Osteocyte (in vitro differentiated cells): ENCODE measurements at regions not wholly inside any gene's neighbourhood (a gene's known extent, or its start where the extent isn't known, plus 50 kb on each side); places are given as distances from the start of the nearest gene placed in this dataset.

Source experiments
- DNase-seq: peaks from one replicate; pipeline ENCODE4 v3.0.0; 2021; ENCODE audit warnings: mixed read lengths; ENCODE audit not compliant: unreplicated experiment; ENCODE audit errors: extremely low spot score
- H3K27ac Mint-ChIP-seq: one replicate; pipeline ENCODE4 v1.8.0; 2021; ENCODE audit warnings: mild to moderate bottlenecking, mixed read lengths; ENCODE audit not compliant: unreplicated experiment
- H3K27me3 Mint-ChIP-seq: one replicate; pipeline ENCODE4 v1.8.0; 2021; ENCODE audit warnings: mixed read lengths; ENCODE audit not compliant: unreplicated experiment
- H3K36me3 Mint-ChIP-seq: one replicate; pipeline ENCODE4 v1.8.0; 2021; ENCODE audit warnings: mixed read lengths; ENCODE audit not compliant: unreplicated experiment
- H3K4me1 Mint-ChIP-seq: one replicate; pipeline ENCODE4 v1.8.0; 2021; ENCODE audit warnings: mixed read lengths; ENCODE audit not compliant: unreplicated experiment
- H3K4me3 Mint-ChIP-seq: one replicate; pipeline ENCODE4 v1.8.0; 2021; ENCODE audit warnings: mild to moderate bottlenecking, moderate library complexity, mixed read lengths; ENCODE audit not compliant: unreplicated experiment
- H3K9me3 Mint-ChIP-seq: one replicate; pipeline ENCODE4 v1.8.0; 2021; ENCODE audit warnings: mixed read lengths; ENCODE audit not compliant: unreplicated experiment
- TF ChIP-seq, protein P1 (sequence below): fragments of 200-600 bp; sonication (generic); IDR thresholded peaks from 2 replicates; pipeline ENCODE4 v1.5.0; 2021; ENCODE audit warnings: antibody characterized with exemption, mild to moderate bottlenecking, moderate library complexity

DNA sequence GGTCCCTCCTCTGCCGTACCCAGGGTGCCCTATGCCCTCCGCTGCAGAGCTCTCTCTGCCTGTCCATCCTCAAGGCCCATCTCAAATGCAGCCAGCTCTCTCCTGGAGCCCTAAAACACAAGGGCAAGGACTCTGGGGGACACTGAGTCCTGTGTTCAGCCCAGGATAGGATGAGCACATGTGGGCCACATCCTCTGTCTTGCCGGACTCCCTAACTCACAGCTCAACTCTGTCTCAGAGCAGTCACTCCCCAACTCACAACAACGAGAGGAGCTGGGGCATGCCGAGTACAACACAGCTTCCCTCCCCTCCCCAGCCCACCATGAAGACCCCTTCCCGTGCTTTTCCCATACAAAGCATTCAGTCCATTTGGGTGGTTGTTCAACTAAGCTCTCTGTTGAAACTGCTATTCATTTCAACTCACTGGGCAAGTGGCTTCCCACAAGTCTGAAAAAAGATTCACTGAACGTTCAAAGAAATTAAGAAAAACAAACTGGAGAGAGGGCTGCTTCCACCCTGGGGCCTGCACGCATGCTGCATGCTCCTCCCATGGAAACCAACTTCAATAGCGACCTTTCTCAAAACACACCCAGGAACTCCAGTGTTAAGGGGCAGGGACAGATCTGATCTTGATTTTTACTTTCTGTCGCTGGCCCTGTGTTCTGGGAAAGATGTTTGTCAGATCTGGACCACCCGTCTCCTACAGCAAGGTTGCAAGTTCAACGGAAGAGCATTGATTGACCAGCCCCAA lies 124.3 kb upstream of the IGF1R start:
- Mint-ChIP-seq H3K4me1 (peaks cover 14% of the 10 kb centered on the region), H3K9me3 (no peaks in the 10 kb centered on the region), H3K36me3 (no peaks in the 10 kb centered on the region), H3K27ac (no peak overlapping the region), H3K27me3 (peaks cover 13% of the 10 kb centered on the region), H3K4me3 (no peak overlapping the region)
- DNase-seq: no peak
- TF ChIP-seq, protein P1, sequence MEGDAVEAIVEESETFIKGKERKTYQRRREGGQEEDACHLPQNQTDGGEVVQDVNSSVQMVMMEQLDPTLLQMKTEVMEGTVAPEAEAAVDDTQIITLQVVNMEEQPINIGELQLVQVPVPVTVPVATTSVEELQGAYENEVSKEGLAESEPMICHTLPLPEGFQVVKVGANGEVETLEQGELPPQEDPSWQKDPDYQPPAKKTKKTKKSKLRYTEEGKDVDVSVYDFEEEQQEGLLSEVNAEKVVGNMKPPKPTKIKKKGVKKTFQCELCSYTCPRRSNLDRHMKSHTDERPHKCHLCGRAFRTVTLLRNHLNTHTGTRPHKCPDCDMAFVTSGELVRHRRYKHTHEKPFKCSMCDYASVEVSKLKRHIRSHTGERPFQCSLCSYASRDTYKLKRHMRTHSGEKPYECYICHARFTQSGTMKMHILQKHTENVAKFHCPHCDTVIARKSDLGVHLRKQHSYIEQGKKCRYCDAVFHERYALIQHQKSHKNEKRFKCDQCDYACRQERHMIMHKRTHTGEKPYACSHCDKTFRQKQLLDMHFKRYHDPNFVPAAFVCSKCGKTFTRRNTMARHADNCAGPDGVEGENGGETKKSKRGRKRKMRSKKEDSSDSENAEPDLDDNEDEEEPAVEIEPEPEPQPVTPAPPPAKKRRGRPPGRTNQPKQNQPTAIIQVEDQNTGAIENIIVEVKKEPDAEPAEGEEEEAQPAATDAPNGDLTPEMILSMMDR: no peak

DNA sequence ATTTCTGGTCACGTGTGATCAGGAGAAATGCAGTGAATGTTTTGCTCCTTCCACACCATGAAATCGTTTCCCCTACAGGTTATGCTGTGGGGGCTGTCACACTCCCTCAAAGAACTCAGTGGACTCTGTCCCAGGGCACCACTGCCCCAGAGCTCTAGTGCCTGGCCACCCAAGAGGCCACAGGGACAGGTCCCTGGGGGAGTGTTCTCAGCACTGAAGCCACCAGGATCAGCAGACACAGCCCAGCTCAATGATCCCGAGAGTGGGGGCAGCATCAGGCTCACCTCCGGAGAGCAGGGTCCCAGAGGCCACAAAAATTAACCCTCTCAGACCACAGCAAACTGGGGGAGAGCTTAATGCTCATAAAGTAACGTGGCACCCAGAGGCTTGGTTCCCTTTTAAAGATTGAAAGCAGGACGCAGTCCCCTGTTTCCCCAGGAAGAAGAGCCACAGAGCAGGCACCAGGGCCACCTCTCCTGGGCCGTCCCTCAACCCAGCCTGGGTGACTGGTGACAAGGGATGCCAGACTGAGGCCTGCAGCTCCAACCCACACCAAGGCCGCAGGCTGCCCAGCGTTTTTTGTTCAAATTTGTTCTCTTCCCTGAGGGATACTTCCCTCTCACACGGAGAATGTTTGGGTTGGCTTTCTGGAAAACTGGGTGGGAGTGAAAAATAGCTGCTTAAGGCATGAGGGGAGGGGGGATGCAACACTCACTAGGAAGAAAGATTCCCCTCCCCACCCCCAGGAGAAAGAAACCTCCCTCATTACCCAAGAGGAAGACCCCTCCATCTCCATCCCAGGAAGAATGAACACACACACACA lies 123.3 kb upstream of the IGF1R start:
- Mint-ChIP-seq H3K27me3 (peaks cover 22% of the 10 kb centered on the region), H3K36me3 (peaks cover 1% of the 10 kb centered on the region)

DNA sequence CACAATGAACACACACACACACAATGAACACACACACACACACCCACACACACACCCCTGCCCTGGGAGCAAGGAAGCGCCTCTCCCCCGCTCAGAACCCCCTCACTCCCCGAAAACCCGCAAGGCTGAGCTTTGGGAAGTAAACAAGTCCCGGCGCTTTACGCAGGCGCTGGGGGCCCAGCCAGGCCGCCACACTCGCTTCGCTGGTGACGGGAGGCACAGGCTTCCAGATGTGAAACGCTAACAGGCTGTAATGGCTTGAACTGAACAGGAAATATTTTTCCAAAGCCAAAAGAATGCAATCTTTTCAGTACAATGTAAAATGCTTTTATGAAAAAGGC lies 122.7 kb upstream of the IGF1R start:
- H3K4me1 Mint-ChIP-seq: peaks cover 7% of the 10 kb centered on the region
- peaks cover 28% of the 10 kb centered on the region for H3K27me3 Mint-ChIP-seq
- H3K9me3 Mint-ChIP-seq: no peaks in the 10 kb centered on the region
- H3K27ac Mint-ChIP-seq: no peak overlapping the region
- DNase-seq: no peak
- TF ChIP-seq, protein P1: no peak
- H3K4me3 Mint-ChIP-seq: no peak overlapping the region
- H3K36me3 Mint-ChIP-seq: peaks cover 1% of the 10 kb centered on the region

More for the DNA sequence above, 123.3 kb upstream of the IGF1R start:
- Mint-ChIP-seq H3K4me1 (peaks cover 8% of the 10 kb centered on the region), H3K27ac (no peak overlapping the region), H3K4me3 (no peak overlapping the region), H3K9me3 (no peaks in the 10 kb centered on the region)
- TF ChIP-seq, protein P1: no peak
- no peak for DNase-seq

DNA sequence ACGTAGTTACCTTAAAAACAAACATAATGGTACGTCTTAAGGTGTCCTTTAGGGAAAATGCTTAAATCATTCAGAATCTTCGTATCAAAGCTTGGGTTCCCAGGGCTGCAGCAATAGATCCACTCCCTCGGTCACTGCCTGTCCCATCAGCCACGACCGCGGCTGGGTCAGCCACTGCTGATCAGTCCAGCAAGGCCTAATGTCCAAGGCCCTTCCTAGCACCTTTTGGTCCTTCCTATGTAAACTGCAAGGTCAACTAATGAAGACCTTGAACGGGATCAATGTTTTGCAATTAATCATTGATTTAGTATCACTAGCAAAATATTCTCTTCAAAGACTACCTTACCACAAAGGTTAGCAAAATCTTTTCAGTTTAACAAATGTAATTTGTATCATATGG lies 122.2 kb upstream of the IGF1R start:
- H3K9me3 Mint-ChIP-seq: no peaks in the 10 kb centered on the region
- no peak for DNase-seq
- H3K27me3 Mint-ChIP-seq: peaks cover 33% of the 10 kb centered on the region
- H3K4me1 Mint-ChIP-seq: peaks cover 7% of the 10 kb centered on the region
- H3K4me3 Mint-ChIP-seq: no peak overlapping the region
- TF ChIP-seq, protein P1: no peak
- peaks cover 1% of the 10 kb centered on the region for H3K36me3 Mint-ChIP-seq
- no peak overlapping the region for H3K27ac Mint-ChIP-seq

DNA sequence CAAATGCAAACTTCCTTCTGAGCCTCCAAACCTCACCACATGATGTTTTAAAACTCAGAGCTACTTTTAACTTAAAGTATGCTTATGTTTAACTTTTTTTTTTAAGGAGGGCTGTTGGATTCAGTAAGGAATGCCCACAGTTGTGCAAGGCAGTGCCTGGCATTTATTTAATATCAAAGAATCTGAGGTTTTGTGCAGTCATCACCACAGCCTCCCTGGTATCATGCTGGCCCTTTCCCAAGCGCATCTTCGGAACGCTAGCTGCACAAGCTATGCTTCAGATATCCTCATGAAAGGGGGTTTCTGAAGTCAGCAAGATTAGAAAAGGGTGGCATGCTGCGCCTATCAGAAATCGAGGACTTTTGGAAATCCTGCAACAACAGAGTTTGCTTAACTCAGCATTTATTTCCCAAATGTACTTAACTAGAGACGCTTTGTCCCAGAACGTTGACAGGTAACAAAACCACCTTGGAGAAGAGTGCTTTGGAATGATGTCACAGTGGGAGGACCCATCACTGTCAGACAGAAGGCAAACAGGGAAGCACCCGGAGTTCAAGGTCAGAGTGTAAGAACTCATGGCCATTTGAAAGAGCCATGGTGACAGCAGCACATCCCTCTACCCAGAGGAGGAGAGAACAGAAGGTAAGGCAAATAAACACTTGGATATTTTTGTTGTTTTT lies 120.2 kb upstream of the IGF1R start:
- no peak overlapping the region for H3K4me3 Mint-ChIP-seq
- no peaks in the 10 kb centered on the region for H3K9me3 Mint-ChIP-seq
- peaks cover 1% of the 10 kb centered on the region for H3K36me3 Mint-ChIP-seq
- H3K27me3 Mint-ChIP-seq: peaks cover 53% of the 10 kb centered on the region
- no peak overlapping the region for H3K27ac Mint-ChIP-seq
- peaks cover 7% of the 10 kb centered on the region for H3K4me1 Mint-ChIP-seq
- no peak for DNase-seq
- TF ChIP-seq, protein P1: no peak
